NT2/D1 (cell line): ENCODE measurements at regions not wholly inside any gene's neighbourhood (a gene's known extent, or its start where the extent isn't known, plus 50 kb on each side); places are given as distances from the start of the nearest gene placed in this dataset.

Experiments
- SUZ12 ChIP-seq: IDR thresholded peaks from 2 replicates; pipeline ENCODE4 v1.6.1; 2011; ENCODE audit not compliant: insufficient read length, insufficient read depth; ENCODE audit errors: extremely low read depth
- YY1 ChIP-seq: IDR thresholded peaks from 2 replicates; pipeline ENCODE4 v1.6.1; 2011; ENCODE audit not compliant: insufficient read length, insufficient read depth
- ZNF274 ChIP-seq: IDR thresholded peaks from 2 replicates; pipeline ENCODE4 v1.6.1; 2011; ENCODE audit warnings: mild to moderate bottlenecking, low read depth, low read length

- TF ChIP-seq ZNF274, result no peak
- TF ChIP-seq YY1, result no peak
- TF ChIP-seq SUZ12, result no peak
Observed at GRCh38 chr13:22298530-22298929, 627.7 kb downstream of the FGF9 start.
